ENCODE measurements at regions not wholly inside any gene's neighbourhood (a gene's known extent, or its start where the extent isn't known, plus 50 kb on each side); places are given as distances from the start of the nearest gene placed in this dataset.

GRCh38 chr6:78614961-78615360 is 252.4 kb upstream of the IRAK1BP1 start:
- no peak for TF ChIP-seq CREB1 (IDR thresholded peaks at IDR 0.05; ENCODE audit: low read depth)
- no peak for TF ChIP-seq REST (IDR thresholded peaks at IDR 0.05; ENCODE audit: low read depth)
- TF ChIP-seq EP300 (IDR thresholded peaks at IDR 0.05; ENCODE audit: borderline replicate concordance): no peak
- TF ChIP-seq RAD21 (IDR thresholded peaks at IDR 0.05; ENCODE audit: low read depth): no peak
- no peak for TF ChIP-seq CEBPB (IDR thresholded peaks at IDR 0.05)

Data from Ishikawa (cell line).